ENCODE measurements at regions not wholly inside any gene's neighbourhood (a gene's known extent, or its start where the extent isn't known, plus 50 kb on each side); places are given as distances from the start of the nearest gene placed in this dataset.

DNA sequence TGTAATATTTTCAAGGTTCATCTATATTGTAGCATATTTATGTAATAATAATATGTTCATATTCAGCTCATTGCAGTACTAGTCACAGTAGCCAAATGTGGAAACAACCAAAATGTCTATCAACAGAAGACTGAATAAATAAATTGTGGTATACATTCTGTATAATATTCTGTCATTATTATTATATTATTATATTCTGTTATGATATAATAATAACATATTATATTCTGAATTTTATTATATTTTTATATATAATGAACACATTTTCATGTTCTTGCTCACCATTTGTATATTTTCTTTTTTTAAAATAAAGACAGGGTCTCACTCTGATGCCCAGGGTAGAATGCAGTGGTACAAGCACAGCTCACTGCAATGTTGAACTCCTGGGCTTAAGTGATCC lies 91.2 kb upstream of the STARD3NL start:
- Histone ChIP-seq H3K9me3 (peaks cover 0 to 8% (median 0%) of the 10 kb centered on the region in 4 donors), H3K27ac (no peak overlapping the region), H3K36me3 (no peaks in the 10 kb centered on the region), H3K4me3 (no peak overlapping the region), H3K27me3 (no peaks in the 10 kb centered on the region), H3K4me1 (no peaks in the 10 kb centered on the region)
- TF ChIP-seq EP300 (IDR thresholded peaks at IDR 0.05) (no peak), POLR2A (IDR thresholded peaks at IDR 0.05) (no peak)
- TF ChIP-seq, protein P1, sequence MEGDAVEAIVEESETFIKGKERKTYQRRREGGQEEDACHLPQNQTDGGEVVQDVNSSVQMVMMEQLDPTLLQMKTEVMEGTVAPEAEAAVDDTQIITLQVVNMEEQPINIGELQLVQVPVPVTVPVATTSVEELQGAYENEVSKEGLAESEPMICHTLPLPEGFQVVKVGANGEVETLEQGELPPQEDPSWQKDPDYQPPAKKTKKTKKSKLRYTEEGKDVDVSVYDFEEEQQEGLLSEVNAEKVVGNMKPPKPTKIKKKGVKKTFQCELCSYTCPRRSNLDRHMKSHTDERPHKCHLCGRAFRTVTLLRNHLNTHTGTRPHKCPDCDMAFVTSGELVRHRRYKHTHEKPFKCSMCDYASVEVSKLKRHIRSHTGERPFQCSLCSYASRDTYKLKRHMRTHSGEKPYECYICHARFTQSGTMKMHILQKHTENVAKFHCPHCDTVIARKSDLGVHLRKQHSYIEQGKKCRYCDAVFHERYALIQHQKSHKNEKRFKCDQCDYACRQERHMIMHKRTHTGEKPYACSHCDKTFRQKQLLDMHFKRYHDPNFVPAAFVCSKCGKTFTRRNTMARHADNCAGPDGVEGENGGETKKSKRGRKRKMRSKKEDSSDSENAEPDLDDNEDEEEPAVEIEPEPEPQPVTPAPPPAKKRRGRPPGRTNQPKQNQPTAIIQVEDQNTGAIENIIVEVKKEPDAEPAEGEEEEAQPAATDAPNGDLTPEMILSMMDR (IDR thresholded peaks at IDR 0.05), result no peak
- DNase-seq (ENCODE audit: low spot score in 2 of 2), result no peak

DNA sequence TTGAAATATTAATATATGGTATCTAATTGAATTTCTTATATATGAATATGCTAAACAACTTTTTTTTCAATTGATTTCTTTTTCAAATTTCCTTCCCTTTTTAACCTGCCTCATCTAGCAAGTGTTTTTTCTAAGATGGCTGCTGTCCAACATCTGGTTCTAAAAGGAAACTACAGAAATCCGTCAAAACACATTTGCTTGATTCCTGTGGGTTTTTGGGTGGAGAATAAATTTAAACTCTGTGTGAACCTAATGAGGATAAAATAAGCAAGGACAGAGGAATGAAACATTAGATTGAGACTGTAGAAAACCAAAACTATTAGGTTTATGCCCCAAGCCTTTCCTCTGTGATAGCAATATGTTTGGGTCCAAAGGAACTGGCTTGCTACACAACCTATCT lies 75.5 kb upstream of the STARD3NL start:
- 7 to 9% methylated on average over 1 of the region's 1 CpG for WGBS, 2 donors
- TF ChIP-seq EP300 (IDR thresholded peaks at IDR 0.05) (no peak), POLR2A (IDR thresholded peaks at IDR 0.05) (no peak)
- TF ChIP-seq, protein P1 (IDR thresholded peaks at IDR 0.05), result no peak
- H3K9me3 ChIP-seq, result peaks cover 0 to 12% (median 0%) of the 10 kb centered on the region in 4 donors
- peaks cover 0 to 11% (median 0%) of the 10 kb centered on the region in 4 donors for H3K4me1 ChIP-seq
- H3K27ac ChIP-seq, result no peak overlapping the region
- H3K4me3 ChIP-seq, result no peak overlapping the region
- no peaks in the 10 kb centered on the region for H3K27me3 ChIP-seq
- no peak for DNase-seq (ENCODE audit: low spot score in 2 of 2)
- H3K36me3 ChIP-seq, result no peaks in the 10 kb centered on the region

DNA sequence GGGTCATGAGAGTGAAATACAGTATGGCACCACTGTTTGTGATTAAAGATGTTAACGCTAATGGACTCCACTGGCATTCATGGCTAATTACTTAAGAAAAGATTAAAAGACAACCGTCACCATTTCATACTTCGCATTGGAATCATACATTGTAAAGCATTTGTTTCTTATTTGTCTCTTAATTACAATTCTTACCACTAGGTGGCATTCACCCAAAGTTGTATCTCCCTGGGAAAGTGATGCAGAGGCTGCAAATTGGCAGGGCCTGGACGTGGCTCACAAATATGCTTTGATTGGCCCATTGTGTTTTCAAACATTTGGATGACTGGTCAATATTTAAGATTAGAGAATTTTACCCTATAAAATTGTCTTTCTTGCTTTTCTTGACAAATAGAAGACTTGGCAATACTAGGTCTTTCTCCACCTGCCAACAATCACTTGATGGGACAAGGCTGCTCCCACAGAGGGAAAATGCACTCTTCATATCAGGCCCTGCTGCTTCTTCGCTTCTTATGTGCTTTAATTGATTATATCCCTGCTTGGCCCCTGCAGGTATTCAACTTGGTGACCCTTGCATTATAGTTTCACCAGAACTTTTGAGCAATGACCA lies 72.1 kb upstream of the STARD3NL start:
- Histone ChIP-seq H3K27me3 (no peaks in the 10 kb centered on the region), H3K9me3 (no peaks in the 10 kb centered on the region), H3K4me1 (peaks cover 0 to 11% (median 0%) of the 10 kb centered on the region in 4 donors), H3K36me3 (no peaks in the 10 kb centered on the region), H3K27ac (no peak overlapping the region), H3K4me3 (no peak overlapping the region)
- TF ChIP-seq POLR2A (IDR thresholded peaks at IDR 0.05) (no peak), EP300 (IDR thresholded peaks at IDR 0.05) (no peak)
- TF ChIP-seq, protein P1 (IDR thresholded peaks at IDR 0.05), result peak; percentile 48 to 69 (median 63)
- no peak for DNase-seq (ENCODE audit: low spot score in 2 of 2)
- WGBS, 2 donors, result 29% methylated on average over 5 of the region's 5 CpGs

DNA sequence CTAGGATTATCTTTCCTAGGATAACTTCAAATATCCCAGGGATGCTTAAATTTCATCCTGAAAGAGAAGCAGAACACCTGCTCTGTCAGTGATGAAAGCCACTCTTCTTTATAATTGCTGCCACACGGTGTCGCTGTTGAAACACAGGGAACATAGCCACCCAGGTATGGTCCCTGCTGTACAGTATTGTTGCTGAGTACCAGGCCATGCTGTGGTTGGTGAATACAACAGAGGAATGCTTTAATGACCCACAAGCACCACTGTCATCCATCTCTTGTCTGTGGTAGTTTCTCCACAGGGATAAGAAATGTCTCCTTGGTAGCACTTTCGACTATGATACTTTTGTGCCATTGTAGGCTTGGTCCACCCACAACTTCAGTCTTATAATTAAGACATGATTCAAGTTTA lies 70.6 kb upstream of the STARD3NL start:
- Histone ChIP-seq H3K36me3 (no peaks in the 10 kb centered on the region), H3K4me1 (peaks cover 0 to 8% (median 0%) of the 10 kb centered on the region in 4 donors), H3K9me3 (no peaks in the 10 kb centered on the region), H3K27ac (no peak overlapping the region), H3K27me3 (no peaks in the 10 kb centered on the region), H3K4me3 (no peak overlapping the region)
- TF ChIP-seq, protein P1 (IDR thresholded peaks at IDR 0.05), result peak; percentile 65 to 73 (median 68)
- no peak for TF ChIP-seq EP300 (IDR thresholded peaks at IDR 0.05)
- WGBS, 2 donors, result 33% methylated on average over 3 of the region's 3 CpGs
- DNase-seq (ENCODE audit: low spot score in 2 of 2), result peak; percentile 59 to 89

DNA sequence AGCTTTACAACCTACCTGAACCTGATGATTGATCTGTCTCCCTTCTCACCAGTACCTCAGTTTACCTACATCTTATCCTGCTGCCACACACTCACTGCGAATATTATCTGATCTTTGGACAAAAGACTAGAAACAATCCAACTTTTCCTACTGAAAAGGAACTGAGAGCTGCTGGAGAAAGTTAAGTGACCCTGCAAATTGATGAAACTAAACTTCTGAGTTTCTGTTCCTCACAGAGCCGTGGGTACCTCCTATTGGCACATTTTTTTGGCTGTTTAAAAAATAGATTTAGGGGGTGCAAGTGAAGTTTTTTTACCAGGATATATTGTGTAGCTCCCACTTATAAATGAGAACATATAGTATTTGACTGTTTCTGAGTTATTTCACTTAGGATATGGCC lies 66.0 kb upstream of the STARD3NL start:
- 83 to 87% methylated on average over 2 of the region's 2 CpGs for WGBS, 2 donors
- Histone ChIP-seq H3K27me3 (no peaks in the 10 kb centered on the region), H3K27ac (no peak overlapping the region), H3K36me3 (no peaks in the 10 kb centered on the region), H3K4me3 (no peak overlapping the region), H3K4me1 (no peaks in the 10 kb centered on the region), H3K9me3 (no peaks in the 10 kb centered on the region)
- DNase-seq (ENCODE audit: low spot score in 2 of 2), result no peak
- TF ChIP-seq, protein P1 (IDR thresholded peaks at IDR 0.05), result no peak
- TF ChIP-seq EP300 (IDR thresholded peaks at IDR 0.05), result no peak
- TF ChIP-seq POLR2A (IDR thresholded peaks at IDR 0.05), result no peak

Data from tibial nerve (tissue), 4 donors.